ENCODE measurements at regions not wholly inside any gene's neighbourhood (a gene's known extent, or its start where the extent isn't known, plus 50 kb on each side); places are given as distances from the start of the nearest gene placed in this dataset.
"Not testable (repeated sequence)": the region's sequence is repeated elsewhere in the genome, so short reads cannot be mapped to it uniquely, and the experiment has no call there.

DNA sequence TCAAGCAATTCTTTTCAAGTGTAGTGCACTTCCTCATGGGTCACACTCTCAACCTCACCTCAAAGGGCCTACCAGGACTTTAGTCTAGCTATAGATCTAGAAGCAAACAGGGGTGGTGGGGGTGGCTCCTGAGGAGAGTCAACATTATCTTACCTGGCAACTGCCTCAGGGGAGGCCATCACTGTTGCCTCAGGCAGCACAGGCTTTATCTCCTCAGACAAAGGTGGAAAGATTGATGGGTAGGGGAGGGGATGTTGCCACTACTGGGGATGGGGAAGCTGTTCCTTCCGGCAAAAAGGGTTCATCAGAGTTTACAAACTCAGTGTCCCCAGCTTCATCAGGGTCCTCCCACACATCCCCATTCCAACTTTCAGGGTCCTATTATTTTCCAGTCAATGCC lies 87.4 kb upstream of the CYRIA start:
- H3K27ac Mint-ChIP-seq; H3K4me1 Mint-ChIP-seq; H3K9me3 Mint-ChIP-seq; H3K36me3 Mint-ChIP-seq (ENCODE audit: low read depth); ATAC-seq; DNase-seq; H3K27me3 Mint-ChIP-seq; H3K4me3 Mint-ChIP-seq: not testable (repeated sequence)

DNA sequence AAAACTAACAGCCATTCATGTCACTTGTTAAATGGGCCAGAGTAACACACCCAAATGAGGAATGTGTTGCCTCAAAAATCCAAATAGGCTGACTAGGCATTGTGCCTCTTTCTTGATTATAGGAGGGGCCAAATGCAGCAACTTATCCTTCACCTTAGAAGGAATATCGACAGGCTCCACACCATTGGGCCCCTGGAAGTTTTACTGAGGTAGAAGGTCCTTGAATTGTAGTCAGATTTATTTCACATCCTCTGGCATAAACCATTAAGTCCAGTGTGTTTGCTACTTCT lies 85.2 kb upstream of the CYRIA start:
- H3K4me3 Mint-ChIP-seq; H3K9me3 Mint-ChIP-seq; H3K27ac Mint-ChIP-seq; DNase-seq; H3K27me3 Mint-ChIP-seq; H3K36me3 Mint-ChIP-seq (ENCODE audit: low read depth); ATAC-seq: not testable (repeated sequence)
- peaks cover 24% of the 10 kb centered on the region for H3K4me1 Mint-ChIP-seq

DNA sequence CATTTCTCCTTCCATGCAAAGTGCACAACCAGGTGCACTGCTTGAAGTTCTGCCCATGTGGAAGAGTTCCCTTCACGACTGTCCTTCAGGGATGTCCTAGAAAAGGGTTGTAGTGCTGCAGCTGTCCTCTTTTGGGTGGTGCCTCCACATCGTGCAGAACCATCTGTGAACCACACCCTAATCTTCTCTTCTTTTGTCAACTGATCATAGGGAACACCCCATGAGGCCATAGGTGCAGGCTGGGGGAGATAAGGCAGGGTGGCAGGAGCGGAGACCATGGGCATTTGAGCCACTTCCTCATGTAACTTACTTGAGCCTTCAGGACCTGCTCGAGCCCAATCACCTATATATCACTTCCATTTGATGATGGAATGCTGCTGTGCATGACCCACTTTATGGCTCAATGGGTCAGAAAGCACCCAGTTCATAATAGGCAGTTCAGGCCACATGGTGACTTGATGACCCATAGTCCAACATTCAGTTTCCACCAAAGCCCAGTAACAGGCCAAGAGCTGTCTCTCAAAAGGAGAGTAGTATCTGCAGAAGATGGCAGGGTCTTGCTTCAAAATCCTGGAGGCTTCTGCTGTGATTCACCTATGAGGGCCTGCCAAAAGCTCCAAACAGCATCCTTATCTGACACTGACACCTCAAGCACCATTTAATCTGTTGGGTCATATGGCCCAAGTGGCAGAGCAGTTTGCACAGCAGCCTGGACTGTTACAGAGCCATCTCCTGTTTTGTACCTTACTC lies 84.7 kb upstream of the CYRIA start:
- DNase-seq (no peak), ATAC-seq (no peak)
- Mint-ChIP-seq H3K4me3 (no peak overlapping the region), H3K27ac (no peak overlapping the region), H3K4me1 (peaks cover 29% of the 10 kb centered on the region), H3K36me3 (ENCODE audit: low read depth) (no peaks in the 10 kb centered on the region), H3K9me3 (no peaks in the 10 kb centered on the region), H3K27me3 (peaks cover 7% of the 10 kb centered on the region)

DNA sequence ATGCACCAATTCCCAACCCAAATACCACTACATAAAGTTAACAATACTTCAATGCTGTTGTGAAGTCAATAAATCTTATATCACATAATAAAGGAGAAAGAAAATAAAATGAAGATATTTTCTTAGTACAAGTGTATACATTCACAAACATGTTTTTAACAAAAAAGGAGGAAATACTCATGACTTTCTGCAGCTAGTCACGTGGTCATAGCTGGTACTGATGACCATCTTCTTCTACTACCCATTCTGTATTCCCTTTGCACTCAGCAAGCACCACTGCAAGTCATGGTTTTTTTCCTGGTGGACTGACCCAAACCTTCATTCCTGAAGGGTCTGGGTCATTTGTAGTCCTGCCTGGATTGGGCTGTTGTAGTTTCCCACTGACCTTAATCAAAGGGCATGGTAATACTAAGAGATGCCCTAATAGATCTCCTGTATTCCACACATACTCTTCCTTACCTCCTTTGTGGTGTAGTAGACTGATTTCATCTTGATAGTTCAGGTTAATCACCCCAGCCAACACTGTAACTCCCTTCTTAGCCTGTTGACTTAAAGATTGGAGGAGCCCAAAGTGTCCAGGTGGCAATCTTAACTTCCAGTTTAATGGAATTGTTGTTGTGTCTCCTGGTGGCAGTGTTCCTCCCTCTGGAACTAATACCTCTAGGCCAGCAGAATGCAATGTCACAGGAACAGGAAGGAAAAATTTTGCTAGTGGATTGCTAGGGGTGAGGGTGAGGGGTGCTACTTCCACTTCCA lies 83.1 kb upstream of the CYRIA start:
- not testable (repeated sequence) for H3K27me3 Mint-ChIP-seq; H3K4me3 Mint-ChIP-seq; H3K9me3 Mint-ChIP-seq; ATAC-seq; H3K36me3 Mint-ChIP-seq (ENCODE audit: low read depth); DNase-seq; H3K27ac Mint-ChIP-seq
- peaks cover 33% of the 10 kb centered on the region for H3K4me1 Mint-ChIP-seq

DNA sequence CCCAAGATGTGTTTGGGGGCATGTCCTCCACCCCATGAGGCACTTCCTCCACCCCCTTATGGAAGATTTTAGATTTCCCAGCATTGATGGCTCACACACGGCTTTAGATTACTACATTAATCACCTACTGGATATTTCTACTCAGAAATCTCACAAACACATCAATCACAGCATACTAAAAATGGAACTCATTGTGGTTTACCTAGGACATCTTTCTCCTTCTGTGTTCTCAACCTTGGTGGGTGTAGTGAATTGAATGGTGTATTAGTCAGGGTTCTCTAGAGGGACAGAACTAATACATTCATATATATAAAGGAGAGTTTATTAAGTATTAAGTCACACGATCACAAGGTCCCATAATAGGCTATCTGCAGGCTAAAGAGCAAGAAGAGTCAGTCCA lies 82.1 kb upstream of the CYRIA start:
- Mint-ChIP-seq H3K36me3 (ENCODE audit: low read depth) (no peaks in the 10 kb centered on the region), H3K4me1 (peaks cover 33% of the 10 kb centered on the region), H3K27me3 (peaks cover 7% of the 10 kb centered on the region), H3K27ac (peak overlapping the region; percentile 74), H3K9me3 (no peaks in the 10 kb centered on the region), H3K4me3 (no peak overlapping the region)
- DNase-seq (no peak), ATAC-seq (peak; percentile 75)

DNA sequence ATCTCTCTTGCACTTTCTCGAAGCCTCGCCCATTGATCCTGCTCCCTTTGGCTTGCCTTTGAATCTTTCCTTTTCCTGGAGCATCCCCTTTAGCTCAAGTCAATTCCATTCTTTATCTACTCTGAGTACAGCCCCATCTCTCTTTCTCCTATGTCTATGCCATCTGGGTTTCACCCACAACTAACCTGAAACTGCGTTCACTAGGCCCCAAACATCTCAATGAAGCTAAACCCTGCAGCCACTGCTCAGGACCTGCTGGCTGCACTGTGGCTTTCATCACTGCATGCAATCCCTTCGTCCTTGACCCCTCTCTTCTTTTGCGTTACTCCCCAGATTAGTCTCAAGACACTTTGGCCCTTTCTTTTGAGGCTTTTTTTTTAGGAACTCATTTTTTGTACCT lies 81.6 kb upstream of the CYRIA start:
- ATAC-seq (no peak), DNase-seq (no peak)
- Mint-ChIP-seq H3K27me3 (peaks cover 7% of the 10 kb centered on the region), H3K27ac (peak overlapping the region; percentile 74), H3K9me3 (no peaks in the 10 kb centered on the region), H3K4me3 (no peak overlapping the region), H3K4me1 (peaks cover 33% of the 10 kb centered on the region), H3K36me3 (ENCODE audit: low read depth) (no peaks in the 10 kb centered on the region)

DNA sequence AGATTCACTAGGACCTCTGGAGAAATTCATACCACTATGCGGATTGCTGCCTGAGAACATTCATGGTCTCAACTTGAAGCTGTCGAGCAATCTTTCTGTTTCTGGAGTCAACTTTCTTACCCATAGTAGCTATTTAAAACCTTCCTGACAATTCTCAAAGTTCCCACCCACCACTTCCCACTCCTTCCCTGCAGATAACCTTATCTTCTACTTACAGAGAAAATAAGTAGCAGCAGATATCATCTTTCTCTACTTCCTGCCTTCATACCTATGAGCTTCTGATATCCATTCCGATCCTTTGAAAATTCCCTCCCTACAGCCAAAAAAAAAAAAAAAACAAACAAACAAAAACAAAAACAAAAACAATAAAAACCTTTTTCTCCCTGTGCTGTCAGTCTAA lies 81.2 kb upstream of the CYRIA start:
- peaks cover 33% of the 10 kb centered on the region for H3K4me1 Mint-ChIP-seq
- H3K27ac Mint-ChIP-seq: no peak overlapping the region
- H3K27me3 Mint-ChIP-seq: peaks cover 7% of the 10 kb centered on the region
- no peak for ATAC-seq
- no peak overlapping the region for H3K4me3 Mint-ChIP-seq
- H3K9me3 Mint-ChIP-seq: no peaks in the 10 kb centered on the region
- no peaks in the 10 kb centered on the region for H3K36me3 Mint-ChIP-seq (ENCODE audit: low read depth)
- DNase-seq: no peak

DNA sequence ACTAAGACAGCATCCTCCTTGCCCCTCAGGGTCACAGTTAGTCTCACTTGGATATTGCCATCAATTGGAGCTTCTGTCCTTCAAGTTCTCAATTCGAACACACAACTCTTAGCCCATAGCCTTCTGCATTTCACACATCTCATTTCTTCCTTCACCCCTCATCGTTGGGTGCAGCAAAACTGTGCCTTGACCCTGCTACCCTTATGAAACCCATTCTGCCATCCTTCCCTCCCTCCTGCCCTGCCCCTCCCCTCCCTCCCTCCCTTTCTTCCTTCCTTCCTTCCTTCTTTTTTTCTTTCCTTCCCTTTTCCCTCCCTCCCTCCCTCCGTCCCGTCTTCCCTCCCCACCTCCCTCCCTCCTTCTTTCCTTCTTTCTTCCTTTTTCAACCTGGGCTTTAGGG lies 80.7 kb upstream of the CYRIA start:
- Mint-ChIP-seq H3K4me1 (peaks cover 33% of the 10 kb centered on the region), H3K27ac (no peak overlapping the region), H3K27me3 (peaks cover 7% of the 10 kb centered on the region), H3K36me3 (ENCODE audit: low read depth) (no peaks in the 10 kb centered on the region), H3K9me3 (no peaks in the 10 kb centered on the region), H3K4me3 (no peak overlapping the region)
- DNase-seq: no peak
- ATAC-seq: no peak

- Mint-ChIP-seq H3K9me3 (no peaks in the 10 kb centered on the region), H3K4me1 (peaks cover 33% of the 10 kb centered on the region), H3K27me3 (peaks cover 7% of the 10 kb centered on the region), H3K36me3 (ENCODE audit: low read depth) (no peaks in the 10 kb centered on the region), H3K27ac (no peak overlapping the region), H3K4me3 (no peak overlapping the region)
- DNase-seq: peak; percentile 9
- peak; percentile 68 for ATAC-seq
Observed at GRCh38 chr2:16745466-16745865, 79.8 kb upstream of the CYRIA start.

DNA sequence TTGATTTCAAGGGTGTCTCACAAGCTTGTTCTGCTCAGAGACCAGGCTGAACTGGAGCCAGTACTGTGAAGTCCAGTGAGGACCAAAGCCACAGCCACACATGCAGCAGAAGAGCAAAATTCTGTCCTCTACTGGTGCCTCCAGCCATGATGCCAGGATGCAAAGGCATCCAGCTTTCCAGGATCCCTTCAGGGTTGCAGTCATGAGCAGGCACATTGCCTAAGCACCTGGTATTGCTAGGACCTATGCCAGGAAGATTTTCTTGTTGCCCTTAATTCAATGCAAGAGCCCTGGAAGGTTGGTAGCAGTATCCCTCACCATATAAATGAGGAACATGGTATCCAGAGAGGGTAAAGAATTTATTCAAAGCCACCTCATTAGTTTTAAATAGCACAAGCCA lies 78.9 kb upstream of the CYRIA start:
- H3K27ac Mint-ChIP-seq: no peak overlapping the region
- DNase-seq (no peak), ATAC-seq (no peak)
- no peaks in the 10 kb centered on the region for H3K36me3 Mint-ChIP-seq (ENCODE audit: low read depth)
- H3K4me1 Mint-ChIP-seq: peaks cover 33% of the 10 kb centered on the region
- no peak overlapping the region for H3K4me3 Mint-ChIP-seq
- no peaks in the 10 kb centered on the region for H3K9me3 Mint-ChIP-seq
- H3K27me3 Mint-ChIP-seq: peaks cover 9% of the 10 kb centered on the region

DNA sequence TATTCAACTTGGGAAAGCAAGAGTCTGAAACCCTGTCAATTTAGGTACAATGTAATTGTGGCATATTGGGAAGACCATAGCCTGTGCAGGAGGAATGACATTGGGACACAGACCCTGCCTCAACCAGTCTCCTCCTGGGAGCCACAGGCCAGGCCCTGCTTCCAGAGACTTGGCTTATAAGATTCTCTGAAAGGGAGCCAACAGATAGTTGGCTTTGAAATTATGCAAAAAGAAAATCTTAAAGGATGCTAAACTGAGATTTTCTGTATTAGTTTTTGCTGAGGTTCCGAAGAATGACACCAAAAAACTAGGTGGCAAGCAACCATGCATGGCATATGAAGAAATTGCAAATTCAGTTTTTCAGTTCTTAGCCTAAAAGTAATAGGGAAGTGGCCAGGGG lies 76.4 kb upstream of the CYRIA start:
- Mint-ChIP-seq H3K9me3 (no peaks in the 10 kb centered on the region), H3K36me3 (ENCODE audit: low read depth) (no peaks in the 10 kb centered on the region), H3K27ac (no peak overlapping the region), H3K27me3 (peaks cover 3% of the 10 kb centered on the region), H3K4me3 (no peak overlapping the region), H3K4me1 (peaks cover 20% of the 10 kb centered on the region)
- no peak for ATAC-seq
- DNase-seq: no peak

GRCh38 chr2:16741498-16741897 lies 75.9 kb upstream of the CYRIA start:
- Mint-ChIP-seq H3K27me3 (peaks cover 2% of the 10 kb centered on the region), H3K27ac (no peak overlapping the region), H3K36me3 (ENCODE audit: low read depth) (no peaks in the 10 kb centered on the region), H3K4me1 (peaks cover 14% of the 10 kb centered on the region), H3K9me3 (no peaks in the 10 kb centered on the region), H3K4me3 (no peak overlapping the region)
- DNase-seq (no peak), ATAC-seq (no peak)

DNA sequence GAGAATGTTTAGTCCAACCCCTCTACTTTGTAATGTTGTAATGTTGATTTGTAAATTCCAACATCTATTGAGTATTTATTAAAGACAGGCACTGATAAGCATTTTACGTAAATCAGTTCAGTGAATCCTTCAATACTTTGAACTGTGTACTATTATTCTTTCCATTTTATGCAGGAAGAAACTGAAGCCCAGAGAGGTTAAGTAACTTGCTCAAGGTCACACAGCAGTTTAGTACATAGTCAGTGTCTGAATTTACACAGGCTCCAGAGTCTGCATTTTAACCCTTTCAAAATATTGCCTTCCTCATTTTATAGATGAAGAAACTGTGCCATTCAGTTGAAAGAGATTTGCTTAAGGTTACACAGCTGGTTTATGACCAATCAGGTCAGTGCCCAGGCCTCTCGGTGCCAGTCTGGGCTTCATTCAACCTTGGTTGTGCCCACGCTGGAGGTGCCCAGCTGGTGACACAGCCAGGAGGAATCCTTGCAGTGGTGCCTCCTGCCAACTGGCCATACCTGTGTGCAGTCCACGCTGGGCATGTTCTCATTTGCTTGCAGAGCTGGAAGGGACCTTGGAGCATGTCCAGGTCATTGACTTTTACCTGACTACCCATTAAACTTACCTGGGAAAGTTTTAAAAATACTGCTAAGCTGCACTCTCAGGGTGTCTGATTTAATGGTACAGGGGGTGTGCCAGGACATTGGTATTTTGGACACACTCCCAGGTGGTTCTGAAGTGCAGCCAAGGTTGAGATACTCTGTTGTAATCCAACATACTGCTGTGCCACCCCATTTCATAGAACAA lies 74.3 kb upstream of the CYRIA start:
- Mint-ChIP-seq H3K9me3 (no peaks in the 10 kb centered on the region), H3K27me3 (peaks cover 6% of the 10 kb centered on the region), H3K36me3 (ENCODE audit: low read depth) (no peaks in the 10 kb centered on the region), H3K4me3 (no peak overlapping the region), H3K4me1 (peaks cover under 1% of the 10 kb centered on the region), H3K27ac (no peak overlapping the region)
- ATAC-seq: no peak
- no peak for DNase-seq

DNA sequence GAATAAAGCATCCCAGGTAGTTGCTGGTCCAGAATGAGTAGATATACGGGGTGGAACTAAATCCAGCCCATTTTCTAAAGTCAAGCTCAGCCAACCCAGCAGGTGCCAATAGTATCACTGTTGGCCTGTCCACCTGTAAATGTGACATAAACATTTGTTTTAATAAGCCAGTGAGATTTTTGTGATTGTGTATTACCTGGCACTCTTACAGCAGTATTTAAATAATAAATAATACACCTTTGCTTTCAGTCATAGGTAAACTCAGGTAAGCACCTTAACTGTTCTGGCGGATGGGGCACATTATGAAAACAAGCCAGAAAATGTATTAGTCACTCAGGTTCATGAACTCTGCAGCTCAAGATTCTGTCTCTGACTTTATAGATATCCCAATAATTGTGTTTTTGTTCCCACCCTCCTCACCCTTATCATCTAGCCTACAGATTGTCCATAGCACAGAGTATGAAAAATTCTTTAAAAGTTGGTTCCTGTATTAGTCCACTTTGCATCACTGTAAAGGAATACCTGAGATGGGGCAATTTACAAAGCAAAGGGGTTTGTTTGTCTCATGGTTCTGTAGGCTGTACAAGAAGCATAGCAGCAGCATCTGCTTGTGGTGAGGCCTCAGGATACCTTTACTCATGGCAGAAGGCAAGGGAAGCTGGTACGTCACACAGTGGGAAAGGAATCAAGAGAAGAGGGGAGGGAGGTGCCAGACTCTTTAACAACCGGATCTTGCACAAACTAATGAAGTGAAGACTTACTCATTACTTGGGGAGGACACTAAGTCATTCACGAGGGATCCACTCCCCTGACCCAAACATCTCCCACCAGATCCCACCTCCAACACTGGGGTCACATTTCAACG lies 73.0 kb upstream of the CYRIA start:
- Mint-ChIP-seq H3K27me3 (peaks cover 6% of the 10 kb centered on the region), H3K9me3 (no peaks in the 10 kb centered on the region), H3K4me1 (no peaks in the 10 kb centered on the region), H3K4me3 (no peak overlapping the region), H3K36me3 (ENCODE audit: low read depth) (no peaks in the 10 kb centered on the region), H3K27ac (no peak overlapping the region)
- ATAC-seq (no peak), DNase-seq (no peak)

Data from activated naive CD8-positive, alpha-beta T cell treated with anti-CD3 and anti-CD28 coated beads, Interleukin-2, amount 50 U/mL, for 24 hours (primary cell).